ENCODE measurements at regions not wholly inside any gene's neighbourhood (a gene's known extent, or its start where the extent isn't known, plus 50 kb on each side); places are given as distances from the start of the nearest gene placed in this dataset.

- no peak for TF ChIP-seq YY1 (IDR thresholded peaks at IDR 0.05; ENCODE audit: low read depth)
Observed at GRCh38 chr5:33319841-33320240, 120.9 kb upstream of the TARS1 start.

GRCh38 chr5:33321026-33321425 lies 119.7 kb upstream of the TARS1 start:
- TF ChIP-seq EGR1 (IDR thresholded peaks at IDR 0.05) = no peak
- TF ChIP-seq MAX (IDR thresholded peaks at IDR 0.05) = no peak
- no peak for TF ChIP-seq REST (IDR thresholded peaks at IDR 0.05; ENCODE audit: low read depth)
- no peak for TF ChIP-seq FOXM1 (IDR thresholded peaks at IDR 0.05; ENCODE audit: borderline replicate concordance, low read depth)
- no peak for TF ChIP-seq YY1 (IDR thresholded peaks at IDR 0.05; ENCODE audit: low read depth)
- TF ChIP-seq TEAD4 (IDR thresholded peaks at IDR 0.05) = no peak

- TF ChIP-seq EGR1 (IDR thresholded peaks at IDR 0.05) (no peak), USF1 (IDR thresholded peaks at IDR 0.05) (no peak), TCF12 (IDR thresholded peaks at IDR 0.05; ENCODE audit: low read depth) (no peak), FOXM1 (IDR thresholded peaks at IDR 0.05; ENCODE audit: borderline replicate concordance, low read depth) (no peak), REST (IDR thresholded peaks at IDR 0.05; ENCODE audit: low read depth) (no peak), CEBPB (IDR thresholded peaks at IDR 0.05) (no peak), TAF1 (IDR thresholded peaks at IDR 0.05; ENCODE audit: low read depth) (no peak), RAD21 (IDR thresholded peaks at IDR 0.05; ENCODE audit: low read depth) (no peak), MAX (IDR thresholded peaks at IDR 0.05) (no peak), YY1 (IDR thresholded peaks at IDR 0.05; ENCODE audit: low read depth) (no peak), NFIC (IDR thresholded peaks at IDR 0.05) (no peak), TEAD4 (IDR thresholded peaks at IDR 0.05) (no peak), ZBTB7A (IDR thresholded peaks at IDR 0.05; ENCODE audit: low read depth) (no peak), EP300 (IDR thresholded peaks at IDR 0.05; ENCODE audit: borderline replicate concordance) (no peak), CREB1 (IDR thresholded peaks at IDR 0.05; ENCODE audit: low read depth) (no peak)
Observed at GRCh38 chr5:33322632-33323031, 118.1 kb upstream of the TARS1 start.

- TF ChIP-seq TEAD4 (IDR thresholded peaks at IDR 0.05) (no peak), FOXM1 (IDR thresholded peaks at IDR 0.05; ENCODE audit: borderline replicate concordance, low read depth) (no peak), CEBPB (IDR thresholded peaks at IDR 0.05) (no peak), EGR1 (IDR thresholded peaks at IDR 0.05) (no peak), REST (IDR thresholded peaks at IDR 0.05; ENCODE audit: low read depth) (no peak), TCF12 (IDR thresholded peaks at IDR 0.05; ENCODE audit: low read depth) (no peak), EP300 (IDR thresholded peaks at IDR 0.05; ENCODE audit: borderline replicate concordance) (no peak), NFIC (IDR thresholded peaks at IDR 0.05) (no peak), CREB1 (IDR thresholded peaks at IDR 0.05; ENCODE audit: low read depth) (no peak), ZBTB7A (IDR thresholded peaks at IDR 0.05; ENCODE audit: low read depth) (no peak), RAD21 (IDR thresholded peaks at IDR 0.05; ENCODE audit: low read depth) (no peak), TAF1 (IDR thresholded peaks at IDR 0.05; ENCODE audit: low read depth) (no peak), MAX (IDR thresholded peaks at IDR 0.05) (no peak), USF1 (IDR thresholded peaks at IDR 0.05) (no peak), YY1 (IDR thresholded peaks at IDR 0.05; ENCODE audit: low read depth) (no peak)
Observed at GRCh38 chr5:33324667-33325307, 116.0 kb upstream of the TARS1 start.
